Type B pancreatic cell (in vitro differentiated cells): ENCODE measurements at regions not wholly inside any gene's neighbourhood (a gene's known extent, or its start where the extent isn't known, plus 50 kb on each side); places are given as distances from the start of the nearest gene placed in this dataset.

Source experiments
- DNase-seq: peaks from one replicate; pipeline ENCODE4 v3.0.0; 2021; ENCODE audit warnings: mixed read lengths; ENCODE audit not compliant: unreplicated experiment; ENCODE audit errors: extremely low spot score
- H3K27ac Mint-ChIP-seq: 2 replicates; pipeline ENCODE4 v1.8.0; 2021; ENCODE audit warnings: mild to moderate bottlenecking, mixed read lengths
- H3K27me3 Mint-ChIP-seq: 2 replicates; pipeline ENCODE4 v1.8.0; 2021; ENCODE audit warnings: mixed read lengths
- H3K36me3 Mint-ChIP-seq: 2 replicates; pipeline ENCODE4 v1.8.0; 2021; ENCODE audit warnings: mixed read lengths
- H3K4me1 Mint-ChIP-seq: one replicate; pipeline ENCODE4 v1.8.0; 2021; ENCODE audit warnings: mixed read lengths; ENCODE audit not compliant: unreplicated experiment
- H3K4me3 Mint-ChIP-seq: 2 replicates; pipeline ENCODE4 v1.8.0; 2021; ENCODE audit warnings: mild to moderate bottlenecking, mixed read lengths
- H3K9me3 Mint-ChIP-seq: 2 replicates; pipeline ENCODE4 v1.8.0; 2021; ENCODE audit warnings: mixed read lengths
- CTCF ChIP-seq: fragments of 200-600 bp; sonication (generic); conservative IDR thresholded peaks from 2 replicates; pipeline ENCODE4 v1.5.0; 2021; ENCODE audit warnings: antibody characterized with exemption, mild to moderate bottlenecking

DNA sequence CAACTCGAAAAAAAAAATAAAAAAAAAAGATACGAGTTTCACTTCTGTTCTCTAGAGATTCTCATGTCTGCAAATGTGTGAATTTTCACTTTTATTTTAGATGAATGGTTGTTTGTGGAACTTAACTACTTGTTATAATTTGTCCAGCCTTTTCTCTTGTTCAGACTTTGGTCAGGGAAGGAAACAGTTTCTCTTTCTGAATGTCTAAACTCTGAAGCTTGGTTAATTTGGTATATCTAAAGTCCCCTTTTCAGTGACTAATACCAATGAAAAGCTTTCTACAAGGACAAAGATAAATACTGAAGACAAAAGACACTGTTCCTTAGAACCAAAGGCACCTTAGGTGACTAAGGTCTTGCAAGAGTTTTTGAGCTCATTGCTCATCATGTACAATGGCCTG lies 144.4 kb upstream of the PIEZO2 start:
- Mint-ChIP-seq H3K4me1 (peaks cover 19% of the 10 kb centered on the region), H3K27me3 (no peaks in the 10 kb centered on the region), H3K36me3 (no peaks in the 10 kb centered on the region), H3K4me3 (no peak overlapping the region), H3K9me3 (no peaks in the 10 kb centered on the region), H3K27ac (no peak overlapping the region)
- TF ChIP-seq CTCF: no peak
- no peak for DNase-seq

DNA sequence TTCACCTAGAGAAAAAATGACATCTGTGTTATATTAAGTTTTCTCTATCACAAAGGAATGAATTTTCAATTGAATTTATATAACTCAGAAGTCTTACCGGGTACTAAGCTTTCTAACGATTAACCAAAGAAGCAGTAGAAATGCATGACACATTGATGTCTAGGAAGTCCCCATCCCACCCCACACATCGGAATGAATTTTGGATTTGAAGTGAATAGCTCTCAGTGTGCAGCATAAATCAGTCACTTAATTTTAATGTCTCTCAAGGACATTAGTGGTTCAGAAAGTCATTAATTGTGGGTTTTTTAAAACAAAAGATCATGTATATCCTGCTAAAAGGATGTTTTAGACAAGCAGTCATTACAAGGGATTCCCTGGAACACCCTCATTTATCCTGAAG lies 141.4 kb upstream of the PIEZO2 start:
- TF ChIP-seq CTCF: no peak
- H3K27ac Mint-ChIP-seq: no peak overlapping the region
- H3K9me3 Mint-ChIP-seq: no peaks in the 10 kb centered on the region
- H3K4me3 Mint-ChIP-seq: no peak overlapping the region
- H3K36me3 Mint-ChIP-seq: no peaks in the 10 kb centered on the region
- no peak for DNase-seq
- H3K27me3 Mint-ChIP-seq: no peaks in the 10 kb centered on the region
- peaks cover 19% of the 10 kb centered on the region for H3K4me1 Mint-ChIP-seq

DNA sequence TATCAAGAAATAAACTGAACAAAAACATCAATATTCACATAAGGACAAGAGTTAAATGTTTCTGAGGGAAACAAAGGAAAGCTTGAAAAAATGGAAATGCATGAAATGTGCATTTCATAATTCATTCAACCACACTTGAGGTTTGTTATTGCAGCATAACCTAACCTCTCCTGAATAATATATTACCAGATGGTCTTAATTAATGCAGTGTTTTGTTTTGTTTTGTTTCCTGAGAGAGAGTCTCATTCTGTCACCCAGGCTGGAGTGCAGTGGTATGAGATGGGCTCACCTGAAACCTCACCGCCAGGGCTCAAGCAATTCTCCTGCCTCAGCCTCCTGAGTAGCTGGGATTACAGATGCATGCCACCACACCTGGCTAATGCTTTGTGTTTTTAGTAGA lies 139.9 kb upstream of the PIEZO2 start:
- H3K36me3 Mint-ChIP-seq: no peaks in the 10 kb centered on the region
- H3K27me3 Mint-ChIP-seq: no peaks in the 10 kb centered on the region
- DNase-seq: no peak
- H3K9me3 Mint-ChIP-seq: no peaks in the 10 kb centered on the region
- peaks cover 19% of the 10 kb centered on the region for H3K4me1 Mint-ChIP-seq
- no peak for TF ChIP-seq CTCF
- H3K27ac Mint-ChIP-seq: no peak overlapping the region
- H3K4me3 Mint-ChIP-seq: no peak overlapping the region

- Mint-ChIP-seq H3K4me1 (peaks cover 26% of the 10 kb centered on the region), H3K9me3 (no peaks in the 10 kb centered on the region), H3K27ac (no peak overlapping the region), H3K27me3 (no peaks in the 10 kb centered on the region), H3K4me3 (no peak overlapping the region), H3K36me3 (no peaks in the 10 kb centered on the region)
- no peak for DNase-seq
- no peak for TF ChIP-seq CTCF
Measured at GRCh38 chr18:11288401-11288800, 139.0 kb upstream of the PIEZO2 start.

DNA sequence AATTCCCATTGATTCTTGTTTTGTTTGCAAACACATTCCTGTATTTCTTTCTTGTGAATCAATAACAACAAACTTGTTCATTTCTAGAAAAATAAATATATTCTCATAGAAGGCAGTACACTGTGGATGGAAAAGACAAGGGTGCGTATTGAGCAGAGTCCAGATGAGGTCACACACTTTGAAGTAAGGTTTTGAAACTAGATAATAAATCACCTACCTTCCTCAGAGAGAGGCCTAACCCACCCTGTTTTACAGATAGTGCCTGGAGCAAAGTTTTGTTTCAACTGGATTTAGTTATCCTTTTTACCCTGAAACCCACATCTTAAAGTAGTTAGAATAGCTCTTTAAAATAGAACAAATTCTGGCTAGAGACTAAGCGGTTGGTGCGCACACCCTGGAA lies 137.1 kb upstream of the PIEZO2 start:
- Mint-ChIP-seq H3K27me3 (no peaks in the 10 kb centered on the region), H3K4me1 (peaks cover 9% of the 10 kb centered on the region), H3K36me3 (no peaks in the 10 kb centered on the region), H3K9me3 (no peaks in the 10 kb centered on the region), H3K27ac (peak overlapping the region; percentile 23), H3K4me3 (no peak overlapping the region)
- TF ChIP-seq CTCF: no peak
- DNase-seq: no peak

DNA sequence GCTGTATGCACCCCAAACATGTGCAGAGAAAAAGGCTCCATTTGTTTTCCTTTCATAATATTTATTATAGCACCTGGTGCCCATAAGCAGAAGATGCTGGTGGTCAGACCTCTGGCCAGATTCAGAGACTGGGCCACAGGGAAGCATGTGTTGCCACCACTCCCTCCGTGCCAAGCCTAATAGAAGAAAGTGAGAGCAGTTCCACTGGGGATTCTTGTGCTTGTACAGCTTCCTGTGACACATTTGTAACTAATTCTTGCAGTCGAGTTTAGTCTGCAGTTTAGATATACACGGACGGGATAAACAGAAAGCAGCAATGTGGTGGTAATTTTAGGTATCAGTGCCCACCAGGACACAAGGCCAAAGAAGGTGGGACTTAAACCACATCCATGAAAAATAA lies 135.4 kb upstream of the PIEZO2 start:
- TF ChIP-seq CTCF: no peak
- Mint-ChIP-seq H3K9me3 (no peaks in the 10 kb centered on the region), H3K27ac (no peak overlapping the region), H3K27me3 (no peaks in the 10 kb centered on the region), H3K36me3 (no peaks in the 10 kb centered on the region), H3K4me1 (peaks cover 7% of the 10 kb centered on the region), H3K4me3 (no peak overlapping the region)
- DNase-seq: no peak
